RWPE2 (cell line): ENCODE measurements at regions not wholly inside any gene's neighbourhood (a gene's known extent, or its start where the extent isn't known, plus 50 kb on each side); places are given as distances from the start of the nearest gene placed in this dataset.
A peak's percentile ranks its signal among the peaks of the same experiment; 100 is the strongest.
"Not testable (repeated sequence)": the region's sequence is repeated elsewhere in the genome, so short reads cannot be mapped to it uniquely, and the experiment has no call there.

Experiments
- ATAC-seq: fragments of 200-7000 bp; cut with Tn5 transposase; 3 replicates; pipeline ENCODE4 v1.9.1; 2021; ENCODE audit warnings: low read depth
- DNase-seq: peaks from one replicate; pipeline ENCODE4 v3.0.0-alpha.2; 2020; ENCODE audit warnings: low spot score
- H3K27ac ChIP-seq: fragments of 450-650 bp; 2 replicates; pipeline ENCODE4 v1.5.1; 2017; ENCODE audit warnings: mild to moderate bottlenecking; ENCODE audit not compliant: poor library complexity, severe bottlenecking
- H3K27me3 ChIP-seq: fragments of 250-450 bp; sonication (Bioruptor Pico); 2 replicates; pipeline ENCODE4 v1.5.1; 2021; ENCODE audit warnings: mild to moderate bottlenecking, moderate library complexity; ENCODE audit not compliant: insufficient read depth, poor library complexity, severe bottlenecking
- H3K36me3 ChIP-seq: fragments of 250-450 bp; sonication (Bioruptor Pico); 2 replicates; pipeline ENCODE4 v1.5.1; 2020; ENCODE audit warnings: low read depth, mild to moderate bottlenecking, moderate library complexity
- H3K4me1 ChIP-seq: fragments of 250-450 bp; sonication (Bioruptor Pico); 2 replicates; pipeline ENCODE4 v1.5.1; 2021; ENCODE audit warnings: mild to moderate bottlenecking, moderate library complexity; ENCODE audit not compliant: insufficient read depth, poor library complexity, severe bottlenecking
- H3K4me3 ChIP-seq: fragments of 250-450 bp; sonication (Bioruptor Pico); 2 replicates; pipeline ENCODE4 v1.5.1; 2021; ENCODE audit warnings: mild to moderate bottlenecking, moderate library complexity; ENCODE audit not compliant: severe bottlenecking
- H3K9me3 ChIP-seq: fragments of 250-450 bp; sonication (Bioruptor Pico); 2 replicates; pipeline ENCODE4 v1.5.1; 2021; ENCODE audit warnings: mild to moderate bottlenecking, moderate library complexity; ENCODE audit not compliant: severe bottlenecking
- TF ChIP-seq, protein P1 (sequence below): fragments of 450-650 bp; IDR thresholded peaks from one replicate; pipeline ENCODE4 v1.5.1; 2017; ENCODE audit warnings: mild to moderate bottlenecking, moderate library complexity; ENCODE audit not compliant: poor library complexity, severe bottlenecking

DNA sequence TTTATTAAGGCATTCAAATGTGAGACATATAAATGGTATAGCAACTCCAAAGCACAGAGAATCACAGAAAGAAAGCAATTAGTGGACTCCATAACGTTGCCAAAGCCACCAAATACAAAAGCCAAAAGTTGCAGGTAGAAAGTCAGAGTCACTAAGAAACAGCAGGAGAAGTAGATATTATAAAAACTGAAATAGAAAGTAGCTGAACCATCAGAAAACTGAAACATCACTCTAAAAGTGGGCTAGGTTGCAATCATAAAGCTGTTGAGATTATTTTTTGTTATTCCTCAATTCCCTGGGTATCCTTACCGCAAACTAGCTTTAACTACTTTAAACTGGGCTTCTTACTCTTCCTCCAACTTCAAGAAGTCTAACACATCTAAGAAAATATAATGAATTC, 108.1 kb upstream of the ARRDC3 start:
- Histone ChIP-seq H3K27ac (no peak overlapping the region), H3K9me3 (no peaks in the 10 kb centered on the region), H3K4me3 (no peak overlapping the region), H3K4me1 (no peaks in the 10 kb centered on the region), H3K36me3 (no peaks in the 10 kb centered on the region), H3K27me3 (no peaks in the 10 kb centered on the region)
- no peak for ATAC-seq
- TF ChIP-seq, protein P1, sequence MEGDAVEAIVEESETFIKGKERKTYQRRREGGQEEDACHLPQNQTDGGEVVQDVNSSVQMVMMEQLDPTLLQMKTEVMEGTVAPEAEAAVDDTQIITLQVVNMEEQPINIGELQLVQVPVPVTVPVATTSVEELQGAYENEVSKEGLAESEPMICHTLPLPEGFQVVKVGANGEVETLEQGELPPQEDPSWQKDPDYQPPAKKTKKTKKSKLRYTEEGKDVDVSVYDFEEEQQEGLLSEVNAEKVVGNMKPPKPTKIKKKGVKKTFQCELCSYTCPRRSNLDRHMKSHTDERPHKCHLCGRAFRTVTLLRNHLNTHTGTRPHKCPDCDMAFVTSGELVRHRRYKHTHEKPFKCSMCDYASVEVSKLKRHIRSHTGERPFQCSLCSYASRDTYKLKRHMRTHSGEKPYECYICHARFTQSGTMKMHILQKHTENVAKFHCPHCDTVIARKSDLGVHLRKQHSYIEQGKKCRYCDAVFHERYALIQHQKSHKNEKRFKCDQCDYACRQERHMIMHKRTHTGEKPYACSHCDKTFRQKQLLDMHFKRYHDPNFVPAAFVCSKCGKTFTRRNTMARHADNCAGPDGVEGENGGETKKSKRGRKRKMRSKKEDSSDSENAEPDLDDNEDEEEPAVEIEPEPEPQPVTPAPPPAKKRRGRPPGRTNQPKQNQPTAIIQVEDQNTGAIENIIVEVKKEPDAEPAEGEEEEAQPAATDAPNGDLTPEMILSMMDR = no peak
- no peak for DNase-seq

DNA sequence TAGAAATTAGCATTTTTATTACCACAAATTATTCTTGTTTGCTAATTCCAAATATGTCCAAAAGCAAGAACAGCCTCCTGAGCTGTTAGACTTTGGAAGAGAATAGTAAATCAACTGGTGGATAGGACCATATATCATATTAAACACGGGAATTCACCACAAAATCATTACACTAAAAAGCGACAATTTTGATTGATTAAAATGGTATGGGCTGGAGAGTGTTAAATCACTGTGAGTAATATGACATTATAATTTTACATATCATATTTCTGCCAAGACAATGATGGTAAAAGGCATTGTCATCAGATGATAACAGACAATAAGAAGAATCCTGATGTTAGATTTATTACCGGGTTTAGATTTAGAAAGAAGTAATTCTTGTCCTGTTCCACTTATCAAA, 107.2 kb upstream of the ARRDC3 start:
- H3K27ac ChIP-seq = no peak overlapping the region
- ATAC-seq (no peak), DNase-seq (no peak)
- no peaks in the 10 kb centered on the region for H3K36me3 ChIP-seq
- TF ChIP-seq, protein P1 = no peak
- H3K4me3 ChIP-seq = no peak overlapping the region
- no peaks in the 10 kb centered on the region for H3K27me3 ChIP-seq
- no peaks in the 10 kb centered on the region for H3K4me1 ChIP-seq
- H3K9me3 ChIP-seq = no peaks in the 10 kb centered on the region

DNA sequence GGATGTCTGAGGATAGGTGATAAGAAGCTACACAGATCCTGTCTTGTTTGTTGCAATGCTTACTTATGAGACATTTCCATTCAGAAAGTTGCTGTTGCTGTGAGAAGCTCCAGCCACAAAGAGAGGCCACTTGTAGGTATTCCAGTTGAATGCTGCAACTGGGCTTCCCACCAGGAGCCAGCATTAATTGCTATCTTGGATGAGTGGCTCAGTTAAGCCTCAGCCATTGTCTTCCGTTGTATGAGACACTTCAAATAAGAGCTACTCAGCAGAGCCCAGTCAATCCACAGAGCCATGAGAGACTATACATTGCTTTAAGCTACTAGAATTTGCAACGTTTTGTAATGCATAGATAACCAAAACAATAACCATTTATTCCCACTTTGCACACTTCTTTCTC, 104.3 kb upstream of the ARRDC3 start:
- no peaks in the 10 kb centered on the region for H3K4me1 ChIP-seq
- H3K27me3 ChIP-seq = no peaks in the 10 kb centered on the region
- TF ChIP-seq, protein P1 = no peak
- no peaks in the 10 kb centered on the region for H3K9me3 ChIP-seq
- ATAC-seq (no peak), DNase-seq (no peak)
- no peak overlapping the region for H3K27ac ChIP-seq
- H3K4me3 ChIP-seq = no peak overlapping the region
- no peaks in the 10 kb centered on the region for H3K36me3 ChIP-seq

DNA sequence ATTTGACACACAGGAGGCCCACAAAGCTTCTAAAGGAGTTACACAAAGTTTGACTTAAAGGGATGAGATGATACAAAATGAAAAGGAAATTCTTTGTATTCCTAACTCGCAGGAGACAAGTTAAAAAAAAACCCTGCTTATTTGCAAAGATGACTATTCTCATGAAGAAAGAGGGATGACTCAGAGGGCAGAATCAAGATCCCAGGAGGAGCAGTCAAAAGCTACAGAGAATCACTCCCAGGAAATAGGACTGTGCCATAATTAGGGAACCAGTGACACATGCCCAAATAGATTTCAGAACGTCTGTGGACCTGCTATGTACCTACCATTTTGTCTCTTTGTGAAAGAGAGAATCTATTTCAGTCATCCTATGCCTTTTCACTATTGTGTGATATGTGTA, 103.5 kb upstream of the ARRDC3 start:
- no peaks in the 10 kb centered on the region for H3K36me3 ChIP-seq
- no peaks in the 10 kb centered on the region for H3K9me3 ChIP-seq
- H3K27ac ChIP-seq = no peak overlapping the region
- H3K4me3 ChIP-seq = no peak overlapping the region
- DNase-seq (no peak), ATAC-seq (peak; percentile 73; the same call in 2 of the 3 replicates)
- H3K27me3 ChIP-seq = no peaks in the 10 kb centered on the region
- H3K4me1 ChIP-seq = no peaks in the 10 kb centered on the region
- TF ChIP-seq, protein P1 = no peak

DNA sequence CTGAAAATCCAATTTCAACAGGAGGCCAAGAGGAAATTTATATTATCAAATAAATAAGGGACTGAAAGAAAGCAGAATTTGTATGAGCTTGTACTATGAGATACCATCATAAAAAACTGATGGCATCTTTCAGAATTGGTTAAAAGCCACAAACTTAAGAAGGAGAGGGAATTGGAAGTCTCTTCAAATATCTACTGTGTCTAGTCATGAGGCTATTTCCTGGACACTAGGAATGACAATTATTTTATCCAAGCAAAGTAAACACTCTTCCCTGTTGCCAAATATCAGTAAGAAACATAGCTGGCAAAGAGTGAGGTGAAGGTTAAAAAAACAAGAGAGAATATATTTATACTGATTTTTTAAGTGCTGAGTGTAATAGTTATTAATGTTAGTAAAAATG, 101.5 kb upstream of the ARRDC3 start:
- Histone ChIP-seq H3K4me1 (no peaks in the 10 kb centered on the region), H3K36me3 (no peaks in the 10 kb centered on the region), H3K9me3 (no peaks in the 10 kb centered on the region), H3K27ac (no peak overlapping the region), H3K4me3 (no peak overlapping the region), H3K27me3 (no peaks in the 10 kb centered on the region)
- no peak for ATAC-seq
- TF ChIP-seq, protein P1 = no peak
- no peak for DNase-seq

DNA sequence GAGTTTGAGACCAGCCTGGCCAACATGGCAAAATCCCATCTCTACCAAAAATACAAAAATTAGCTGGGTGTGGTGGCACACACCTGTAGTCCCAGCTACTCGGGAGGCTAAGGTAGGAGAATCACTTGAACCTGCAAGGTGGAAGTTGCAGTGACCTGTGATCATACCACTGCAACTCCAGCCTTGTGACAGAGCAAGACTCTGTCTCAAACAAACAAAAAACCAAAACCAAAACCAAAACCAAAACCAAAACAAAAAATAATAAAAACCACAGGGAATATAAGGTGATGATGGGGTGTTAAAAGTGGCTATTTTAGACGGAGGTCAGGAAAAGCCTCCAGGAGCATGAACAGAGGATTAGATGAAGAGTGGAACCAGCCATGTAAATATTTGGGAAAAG, 96.3 kb upstream of the ARRDC3 start:
- H3K36me3 ChIP-seq = not testable (repeated sequence)

More for the DNA sequence above, 96.3 kb upstream of the ARRDC3 start:
- H3K27me3 ChIP-seq, H3K9me3 ChIP-seq, DNase-seq, H3K27ac ChIP-seq, H3K4me3 ChIP-seq, H3K4me1 ChIP-seq, ATAC-seq: not testable (repeated sequence)
